Naive thymus-derived CD4-positive, alpha-beta T cell (primary cell): ENCODE measurements at regions not wholly inside any gene's neighbourhood (a gene's known extent, or its start where the extent isn't known, plus 50 kb on each side); places are given as distances from the start of the nearest gene placed in this dataset.

Source experiments
- ATAC-seq: fragments of 150-1000 bp; cut with Tn5 transposase; 2 replicates; pipeline ENCODE4 v1.10.0; 2021; ENCODE audit warnings: mild to moderate bottlenecking, moderate library complexity
- CTCF ChIA-PET: fragments of 350-600 bp; sonication (Branson Sonifier 250); formaldehyde crosslinking; loops from one replicate; lab custom pipeline; 2021; ENCODE audit warnings: antibody characterized with exemption; lab: Charles Lee
- POLR2A ChIA-PET: fragments of 350-600 bp; sonication (Branson Sonifier 250); formaldehyde crosslinking; loops from one replicate; lab custom pipeline; 2021; ENCODE audit warnings: antibody characterized with exemption, inconsistent platforms; lab: Charles Lee
- DNase-seq, 9 donors: peaks; one replicate each; pipeline versions ENCODE4 v3.0.0 to v3.0.0-alpha.2; 2020 to 2022; ENCODE audit warnings: mixed read lengths in 1 of 9
- H3K27ac ChIP-seq: one replicate; pipeline ENCODE4 v1.7.0; 2013; ENCODE audit warnings: mild to moderate bottlenecking, low read depth, low read length, moderate library complexity
- H3K27me3 ChIP-seq, 2 donors: one replicate each; pipeline ENCODE4 v1.7.0; 2013; ENCODE audit warnings: low read length in 2 of 2, mild to moderate bottlenecking in 2 of 2, moderate library complexity in 2 of 2; ENCODE audit not compliant: control insufficient read depth in 2 of 2, insufficient read depth in 2 of 2
- H3K36me3 ChIP-seq, 3 experiments: 1 replicate in 2 of 3; 2 replicates in 1 of 3; pipeline ENCODE4 v1.7.0; 2013; ENCODE audit warnings: low read length in 3 of 3, mild to moderate bottlenecking in 3 of 3, moderate library complexity in 1 of 3; ENCODE audit not compliant: insufficient read depth in 3 of 3, control insufficient read depth in 2 of 3
- H3K4me1 ChIP-seq, 2 donors: one replicate each; pipeline ENCODE4 v1.7.0; 2013; ENCODE audit warnings: low read length in 2 of 2, mild to moderate bottlenecking in 2 of 2, moderate library complexity in 1 of 2; ENCODE audit not compliant: control insufficient read depth in 2 of 2, insufficient read depth in 2 of 2
- H3K4me3 ChIP-seq: 2 replicates; pipeline ENCODE4 v1.7.0; 2013; ENCODE audit warnings: mild to moderate bottlenecking, low read length
- H3K9me3 ChIP-seq, 3 experiments: 1 replicate in 2 of 3; 2 replicates in 1 of 3; pipeline ENCODE4 v1.7.0; 2013; ENCODE audit warnings: low read length in 3 of 3; ENCODE audit not compliant: control insufficient read depth in 2 of 3
- H3K27ac Mint-ChIP-seq, 9 donors: one replicate each; pipeline ENCODE4 v1.8.0; 2020 to 2022; ENCODE audit warnings: mixed read lengths in 9 of 9, mild to moderate bottlenecking in 8 of 9, moderate library complexity in 5 of 9, inconsistent platforms in 2 of 9
- H3K27me3 Mint-ChIP-seq, 5 donors: one replicate each; pipeline ENCODE4 v1.8.0; 2021 to 2022; ENCODE audit warnings: mixed read lengths in 5 of 5, mild to moderate bottlenecking in 1 of 5
- H3K36me3 Mint-ChIP-seq, 5 donors: one replicate each; pipeline ENCODE4 v1.8.0; 2020 to 2022; ENCODE audit warnings: mixed read lengths in 5 of 5, mild to moderate bottlenecking in 3 of 5, inconsistent platforms in 1 of 5
- H3K4me1 Mint-ChIP-seq, 7 donors: one replicate each; pipeline ENCODE4 v1.8.0; 2020 to 2022; ENCODE audit warnings: mixed read lengths in 7 of 7, mild to moderate bottlenecking in 3 of 7, inconsistent platforms in 1 of 7
- H3K4me3 Mint-ChIP-seq, 10 donors: one replicate each; pipeline ENCODE4 v1.8.0; 2020 to 2022; ENCODE audit warnings: mild to moderate bottlenecking in 10 of 10, mixed read lengths in 10 of 10, moderate library complexity in 6 of 10, inconsistent platforms in 2 of 10
- H3K9me3 Mint-ChIP-seq, 11 donors: one replicate each; pipeline ENCODE4 v1.8.0; 2020 to 2022; ENCODE audit warnings: mixed read lengths in 11 of 11, mild to moderate bottlenecking in 4 of 11, inconsistent platforms in 1 of 11, moderate library complexity in 1 of 11
- intact Hi-C, 2 donors: fragments of 100-400 bp; cut with micrococcal nuclease; formaldehyde crosslinking; loops; one replicate each; pipeline ENCODE4 v1.15.1; 2023

GRCh38 chr6:140178935-140179334 lies 804.5 kb upstream of the CITED2 start:
- DNase-seq (no peak), ATAC-seq (no peak)
- Mint-ChIP-seq H3K9me3 (no peaks in the 10 kb centered on the region), H3K36me3 (no peaks in the 10 kb centered on the region), H3K27me3 (peaks cover 0 to 2% (median 0%) of the 10 kb centered on the region in 5 donors), H3K27ac (no peak overlapping the region), H3K4me1 (no peaks in the 10 kb centered on the region), H3K4me3 (no peak overlapping the region)
- H3K9me3 ChIP-seq: no peaks in the 10 kb centered on the region
- H3K4me1 ChIP-seq: no peaks in the 10 kb centered on the region
- POLR2A ChIA-PET: no interaction called here
- H3K27ac ChIP-seq: no peak overlapping the region
- intact Hi-C loops: no loop called here
- no peak overlapping the region for H3K4me3 ChIP-seq
- H3K36me3 ChIP-seq: no peaks in the 10 kb centered on the region
- H3K27me3 ChIP-seq: no peaks in the 10 kb centered on the region
- CTCF ChIA-PET: no interaction called here

DNA sequence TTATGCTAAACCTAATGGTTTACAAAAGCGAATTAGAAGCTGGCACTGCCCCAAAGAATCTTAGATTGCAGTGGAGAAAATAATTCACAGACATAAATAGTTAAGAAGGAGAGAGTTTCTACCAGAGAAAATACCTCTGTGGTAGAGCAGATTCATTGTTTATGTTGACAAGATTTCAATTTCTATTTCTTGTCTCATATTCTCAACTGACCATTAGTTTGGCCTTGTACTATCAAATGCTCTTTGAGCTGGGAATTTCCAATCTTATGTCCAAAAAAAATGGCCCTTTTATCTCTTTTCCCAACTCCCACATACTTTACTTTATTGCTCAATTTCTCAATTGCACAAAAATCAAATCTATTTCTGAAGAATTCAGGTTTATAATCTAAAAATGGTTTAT lies 804.1 kb upstream of the CITED2 start:
- no peak overlapping the region for H3K4me3 ChIP-seq
- Mint-ChIP-seq H3K4me1 (no peaks in the 10 kb centered on the region), H3K27me3 (no peaks in the 10 kb centered on the region), H3K36me3 (no peaks in the 10 kb centered on the region), H3K9me3 (no peaks in the 10 kb centered on the region), H3K27ac (no peak overlapping the region), H3K4me3 (no peak overlapping the region)
- no peaks in the 10 kb centered on the region for H3K4me1 ChIP-seq
- ATAC-seq (no peak), DNase-seq (no peak)
- no peaks in the 10 kb centered on the region for H3K36me3 ChIP-seq
- no peaks in the 10 kb centered on the region for H3K27me3 ChIP-seq
- intact Hi-C loops: no loop called here
- CTCF ChIA-PET: no interaction called here
- H3K9me3 ChIP-seq: no peaks in the 10 kb centered on the region
- POLR2A ChIA-PET: no interaction called here
- H3K27ac ChIP-seq: no peak overlapping the region

- no peaks in the 10 kb centered on the region for H3K4me1 ChIP-seq
- intact Hi-C loops: no loop called here
- Mint-ChIP-seq H3K36me3 (no peaks in the 10 kb centered on the region), H3K27ac (no peak overlapping the region), H3K4me1 (no peaks in the 10 kb centered on the region), H3K27me3 (no peaks in the 10 kb centered on the region), H3K4me3 (no peak overlapping the region), H3K9me3 (peaks cover 0 to 8% (median 3%) of the 10 kb centered on the region in 11 donors)
- H3K36me3 ChIP-seq: no peaks in the 10 kb centered on the region
- H3K27ac ChIP-seq: no peak overlapping the region
- DNase-seq (no peak), ATAC-seq (no peak)
- no peaks in the 10 kb centered on the region for H3K9me3 ChIP-seq
- CTCF ChIA-PET: no interaction called here
- no peak overlapping the region for H3K4me3 ChIP-seq
- POLR2A ChIA-PET: no interaction called here
- H3K27me3 ChIP-seq: no peaks in the 10 kb centered on the region
Measured at GRCh38 chr6:140176306-140176705, 801.9 kb upstream of the CITED2 start.

DNA sequence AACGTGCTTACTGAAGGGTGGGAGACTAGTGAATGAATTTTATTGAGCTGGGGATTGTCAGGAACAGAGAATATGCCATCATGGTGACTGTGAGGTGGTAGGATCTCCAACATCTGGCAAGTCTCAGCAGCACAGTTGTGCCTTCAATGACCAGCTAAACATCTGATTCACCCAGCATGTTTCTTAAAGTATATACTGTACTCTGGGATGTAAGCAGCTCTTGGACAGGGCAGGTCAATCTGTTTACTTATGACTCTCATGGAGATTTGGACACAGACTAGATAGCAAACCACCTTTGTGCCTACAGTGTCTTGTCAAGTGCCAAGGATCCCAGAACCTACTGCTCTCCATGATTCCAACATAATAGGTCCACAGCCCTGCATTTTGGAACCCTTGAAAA lies 801.0 kb upstream of the CITED2 start:
- POLR2A ChIA-PET: no interaction called here

DNA sequence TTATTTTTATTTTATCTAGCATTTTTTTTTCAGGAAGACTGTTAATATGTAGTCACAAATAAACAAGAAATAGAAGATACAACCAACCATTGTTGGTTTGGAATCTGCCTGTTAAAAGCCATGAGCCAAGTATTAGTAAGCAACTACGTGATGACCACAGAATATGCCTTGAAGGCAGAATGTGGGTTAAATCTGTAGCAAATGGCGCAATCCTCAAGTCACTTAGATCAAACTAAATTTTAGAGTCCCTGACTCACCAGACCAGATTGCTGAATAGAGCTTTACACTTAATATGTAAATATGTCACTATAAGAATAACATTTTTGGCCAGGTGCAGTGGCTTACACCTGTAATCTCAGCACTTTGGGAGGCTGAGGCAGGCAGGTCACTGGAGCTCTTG lies 800.1 kb upstream of the CITED2 start:
- Histone ChIP-seq H3K27ac (no peak overlapping the region), H3K4me1 (no peaks in the 10 kb centered on the region), H3K4me3 (no peak overlapping the region), H3K36me3 (no peaks in the 10 kb centered on the region), H3K27me3 (no peaks in the 10 kb centered on the region), H3K9me3 (no peaks in the 10 kb centered on the region)
- no peak for DNase-seq
- Mint-ChIP-seq H3K4me3 (no peak overlapping the region), H3K36me3 (no peaks in the 10 kb centered on the region), H3K4me1 (no peaks in the 10 kb centered on the region), H3K27ac (no peak overlapping the region), H3K9me3 (peaks cover 0 to 8% (median 3%) of the 10 kb centered on the region in 11 donors), H3K27me3 (peaks cover 0 to 10% (median 6%) of the 10 kb centered on the region in 5 donors)
- POLR2A ChIA-PET: interaction anchor here (0.8 kb wide), 1 partner anchor 9 kb away, joined by 4 read pairs; no protein-coding TSS in a partner anchor
- CTCF ChIA-PET: no interaction called here
- intact Hi-C loops: no loop called here
- ATAC-seq: no peak

More for the DNA sequence above, 801.0 kb upstream of the CITED2 start:
- Histone ChIP-seq H3K4me1 (no peaks in the 10 kb centered on the region), H3K9me3 (no peaks in the 10 kb centered on the region), H3K27me3 (no peaks in the 10 kb centered on the region), H3K36me3 (no peaks in the 10 kb centered on the region), H3K27ac (no peak overlapping the region), H3K4me3 (no peak overlapping the region)
- H3K27me3 Mint-ChIP-seq: peaks cover 0 to 2% (median 0%) of the 10 kb centered on the region in 5 donors
- ATAC-seq (no peak), DNase-seq (no peak)
- CTCF ChIA-PET: no interaction called here
- peaks cover 0 to 8% (median 3%) of the 10 kb centered on the region in 11 donors for H3K9me3 Mint-ChIP-seq
- no peaks in the 10 kb centered on the region for H3K4me1 Mint-ChIP-seq
- no peak overlapping the region for H3K27ac Mint-ChIP-seq
- intact Hi-C loops: no loop called here
- H3K4me3 Mint-ChIP-seq: no peak overlapping the region
- no peaks in the 10 kb centered on the region for H3K36me3 Mint-ChIP-seq

- no peak overlapping the region for H3K27ac Mint-ChIP-seq
- no peaks in the 10 kb centered on the region for H3K36me3 Mint-ChIP-seq
- ChIA-PET POLR2A (no interaction called here), CTCF (no interaction called here)
- DNase-seq (no peak), ATAC-seq (no peak)
- no peak overlapping the region for H3K4me3 Mint-ChIP-seq
- peaks cover 0 to 13% (median 10%) of the 10 kb centered on the region in 5 donors for H3K27me3 Mint-ChIP-seq
- H3K27me3 ChIP-seq: no peaks in the 10 kb centered on the region
- no peak overlapping the region for H3K4me3 ChIP-seq
- H3K9me3 ChIP-seq: no peaks in the 10 kb centered on the region
- intact Hi-C loops: no loop called here
- H3K27ac ChIP-seq: no peak overlapping the region
- H3K9me3 Mint-ChIP-seq: peaks cover 0 to 8% (median 3%) of the 10 kb centered on the region in 11 donors
- no peaks in the 10 kb centered on the region for H3K4me1 Mint-ChIP-seq
- H3K36me3 ChIP-seq: no peaks in the 10 kb centered on the region
- H3K4me1 ChIP-seq: no peaks in the 10 kb centered on the region
Measured at GRCh38 chr6:140168365-140168764, 793.9 kb upstream of the CITED2 start.

GRCh38 chr6:140160909-140161308 lies 786.5 kb upstream of the CITED2 start:
- H3K27me3 ChIP-seq: peaks cover 0 to 3% of the 10 kb centered on the region in 2 donors
- DNase-seq (no peak), ATAC-seq (no peak)
- H3K9me3 ChIP-seq: no peaks in the 10 kb centered on the region
- intact Hi-C loops: no loop called here
- H3K4me3 ChIP-seq: no peak overlapping the region
- H3K36me3 ChIP-seq: no peaks in the 10 kb centered on the region
- ChIA-PET CTCF (no interaction called here), POLR2A (no interaction called here)
- peaks cover 0 to 6% (median 4%) of the 10 kb centered on the region in 5 donors for H3K27me3 Mint-ChIP-seq
- H3K4me1 ChIP-seq: no peaks in the 10 kb centered on the region
- no peak overlapping the region for H3K27ac ChIP-seq
- no peak overlapping the region for H3K27ac Mint-ChIP-seq
- no peak overlapping the region for H3K4me3 Mint-ChIP-seq
- H3K36me3 Mint-ChIP-seq: no peaks in the 10 kb centered on the region
- H3K4me1 Mint-ChIP-seq: no peaks in the 10 kb centered on the region
- H3K9me3 Mint-ChIP-seq: peaks cover 0 to 8% (median 0%) of the 10 kb centered on the region in 11 donors
